GM19468 (cell line): ENCODE measurements at regions not wholly inside any gene's neighbourhood (a gene's known extent, or its start where the extent isn't known, plus 50 kb on each side); places are given as distances from the start of the nearest gene placed in this dataset.

Source experiments
- ATAC-seq: cut with Tn5 transposase; IDR thresholded peaks from one replicate; pipeline ENCODE4 v1.9.1; 2021; ENCODE audit warnings: mild to moderate bottlenecking, moderate library complexity, moderate number of reproducible peaks; ENCODE audit not compliant: unreplicated experiment; ENCODE audit errors: extremely low read depth

- no peak for ATAC-seq
These were observed 59.3 kb upstream of the LHX8 start for GRCh38 chr1:75074831-75075395.

- no peak for ATAC-seq
These were observed 54.5 kb upstream of the LHX8 start for GRCh38 chr1:75079538-75080290.

- ATAC-seq: no peak
These were observed 51.0 kb upstream of the LHX8 start for GRCh38 chr1:75083223-75083622.

GRCh38 chr1:75083848-75084514 is 50.2 kb upstream of the LHX8 start:
- ATAC-seq: no peak
